ENCODE measurements at regions not wholly inside any gene's neighbourhood (a gene's known extent, or its start where the extent isn't known, plus 50 kb on each side); places are given as distances from the start of the nearest gene placed in this dataset.

GRCh38 chr6:1553562-1554083, 56.1 kb upstream of the FOXC1 start:
- no peak for DNase-seq

- no peak for DNase-seq
Measured at GRCh38 chr6:1554141-1554475, 55.6 kb upstream of the FOXC1 start.

GRCh38 chr6:1554476-1555310, 55.0 kb upstream of the FOXC1 start:
- DNase-seq, result peak; percentile 83

GRCh38 chr6:1558388-1558787, 51.3 kb upstream of the FOXC1 start:
- DNase-seq, result no peak
